GM18505 (cell line): ENCODE measurements at regions not wholly inside any gene's neighbourhood (a gene's known extent, or its start where the extent isn't known, plus 50 kb on each side); places are given as distances from the start of the nearest gene placed in this dataset.

ENCODE experiments used
- ATAC-seq: cut with Tn5 transposase; IDR thresholded peaks from one replicate; pipeline ENCODE4 v1.9.1; 2021; ENCODE audit not compliant: unreplicated experiment
- POLR2A ChIP-seq: IDR thresholded peaks from 4 replicates; pipeline ENCODE4 v1.6.1; 2011; ENCODE audit warnings: borderline replicate concordance; ENCODE audit not compliant: insufficient read depth, insufficient read length; ENCODE audit errors: extremely low read depth

DNA sequence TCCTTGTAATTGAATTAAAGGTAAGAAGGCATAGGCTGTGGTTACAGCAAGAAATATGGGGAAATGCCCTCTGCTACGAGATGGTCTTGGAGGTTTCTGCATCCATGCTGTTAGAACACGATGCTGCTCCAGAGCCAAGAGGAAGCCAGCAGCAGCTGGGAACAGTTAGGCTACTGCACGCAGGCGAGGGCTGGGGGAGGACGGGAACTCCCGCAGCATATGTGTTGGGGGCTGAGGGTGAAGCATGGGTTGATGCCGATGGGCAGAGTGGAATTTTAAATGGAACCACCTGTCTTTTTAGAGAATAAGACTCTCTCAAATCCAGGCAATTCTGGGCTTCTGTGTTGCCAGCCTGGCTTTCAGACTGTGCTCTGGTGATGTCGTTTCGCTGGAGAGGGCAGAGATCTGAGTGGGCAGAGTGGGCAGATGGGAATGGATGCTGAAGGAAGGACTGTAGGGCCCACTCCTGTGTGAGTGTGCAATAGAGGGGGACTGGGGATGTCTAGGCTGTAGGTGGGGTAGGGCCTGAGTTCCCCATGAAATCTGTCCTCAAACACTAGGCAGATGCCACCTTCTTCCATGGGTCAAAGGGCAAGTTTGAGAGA is 417.0 kb upstream of the TPM1 start:
- TF ChIP-seq POLR2A, result no peak
- no peak for ATAC-seq

DNA sequence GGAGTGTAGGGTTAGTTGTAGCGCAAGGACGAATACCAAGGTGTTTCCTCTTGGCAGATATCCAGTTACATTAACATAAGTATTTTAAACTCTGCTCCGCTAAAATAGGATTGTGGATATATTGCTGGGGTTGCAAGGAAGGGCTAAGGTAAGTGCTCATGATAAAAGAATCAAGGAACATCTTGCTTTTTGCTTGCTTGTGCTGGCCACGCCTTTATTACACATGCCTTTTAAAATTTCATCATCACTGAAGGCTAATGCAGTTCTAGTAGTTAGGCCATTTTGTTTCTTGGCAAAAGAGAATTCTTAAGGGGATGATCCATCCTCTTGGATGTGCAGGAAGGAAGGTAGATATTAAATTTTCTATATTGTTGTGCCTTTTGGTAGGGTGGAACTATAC is 415.6 kb upstream of the TPM1 start:
- no peak for ATAC-seq
- no peak for TF ChIP-seq POLR2A

DNA sequence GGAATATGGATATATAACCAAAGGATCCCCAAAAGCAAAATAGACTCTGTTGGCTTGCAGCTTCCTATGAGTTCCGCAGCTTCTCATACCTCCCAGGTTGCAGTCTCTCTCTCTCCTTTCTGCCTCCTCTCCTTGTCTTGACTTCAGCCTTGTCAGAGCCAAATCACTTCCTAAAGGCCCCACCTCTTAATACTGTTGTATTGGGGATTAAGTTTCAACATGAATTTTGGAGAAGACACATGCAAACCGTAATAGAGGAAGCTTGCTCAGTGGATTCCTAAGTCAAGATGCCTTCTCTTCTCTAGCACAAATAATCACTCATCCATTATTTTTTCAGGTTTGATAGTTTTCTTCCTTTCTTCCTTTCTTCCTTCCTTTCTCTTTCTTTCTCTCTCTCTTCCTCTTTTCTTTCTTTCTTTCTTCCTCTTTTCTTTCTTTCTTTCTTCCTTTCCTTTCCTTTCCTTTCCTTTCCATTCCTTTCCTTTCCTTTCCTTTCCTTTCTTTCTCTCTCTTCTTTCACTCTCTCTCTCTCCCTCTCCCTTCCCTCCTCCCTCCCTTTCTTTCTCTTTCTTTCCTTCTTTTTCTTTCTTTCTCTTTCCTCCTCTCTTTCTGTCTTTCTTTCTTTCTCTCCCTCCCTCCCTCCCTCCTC is 411.3 kb upstream of the TPM1 start:
- no peak for TF ChIP-seq POLR2A
- ATAC-seq, result no peak

DNA sequence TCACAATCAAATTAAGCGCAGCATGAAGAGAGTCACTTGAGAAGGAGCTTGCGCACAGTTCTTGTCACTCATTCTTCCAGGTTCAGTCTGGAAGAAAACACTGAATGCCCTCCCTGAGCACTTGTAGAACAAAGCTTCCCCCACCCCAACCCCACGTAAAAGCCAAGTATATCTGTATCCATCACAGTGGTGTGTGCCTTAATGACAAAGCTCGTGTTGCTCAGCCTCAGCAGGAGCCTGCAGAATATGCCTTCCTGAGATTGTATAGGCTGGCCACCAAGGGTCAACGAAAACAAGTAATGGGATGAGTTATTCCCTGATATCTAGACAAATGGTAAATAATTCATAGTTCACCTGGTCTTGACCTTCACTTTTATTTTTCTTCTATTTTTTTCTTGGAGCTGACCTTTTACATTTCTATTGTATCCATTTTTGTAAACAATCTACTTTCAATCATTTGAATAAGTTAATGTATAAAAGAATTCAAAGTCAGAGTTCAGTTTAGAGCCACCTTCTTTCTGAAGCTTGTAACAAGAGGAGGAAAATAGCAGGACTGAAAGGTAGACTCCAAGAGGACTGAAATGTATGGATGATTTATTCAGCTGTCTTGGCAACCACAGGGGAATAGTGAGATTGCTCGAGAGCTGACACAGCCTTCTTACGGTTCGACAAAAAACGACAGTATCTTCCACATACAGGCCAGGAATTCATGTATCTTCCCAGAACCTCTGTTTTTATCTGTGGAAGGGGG is 405.5 kb upstream of the TPM1 start:
- TF ChIP-seq POLR2A, result no peak
- ATAC-seq, result no peak

DNA sequence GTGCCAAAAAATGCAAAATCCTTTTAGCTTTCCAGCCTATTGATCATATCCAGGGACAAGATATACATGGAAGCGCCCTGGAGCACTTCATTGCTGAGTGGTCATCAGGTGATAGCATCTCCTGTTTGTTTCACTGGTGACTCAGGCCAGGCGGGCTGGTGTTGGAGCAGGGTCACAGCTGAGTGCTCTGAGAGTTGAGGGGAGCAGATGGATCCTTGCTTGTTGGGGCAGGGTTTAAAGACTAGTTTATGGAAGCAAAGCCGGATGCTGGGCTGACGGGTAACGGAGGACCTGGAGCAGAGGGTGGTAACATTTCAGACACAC is 405.0 kb upstream of the TPM1 start:
- ATAC-seq, result no peak
- no peak for TF ChIP-seq POLR2A

DNA sequence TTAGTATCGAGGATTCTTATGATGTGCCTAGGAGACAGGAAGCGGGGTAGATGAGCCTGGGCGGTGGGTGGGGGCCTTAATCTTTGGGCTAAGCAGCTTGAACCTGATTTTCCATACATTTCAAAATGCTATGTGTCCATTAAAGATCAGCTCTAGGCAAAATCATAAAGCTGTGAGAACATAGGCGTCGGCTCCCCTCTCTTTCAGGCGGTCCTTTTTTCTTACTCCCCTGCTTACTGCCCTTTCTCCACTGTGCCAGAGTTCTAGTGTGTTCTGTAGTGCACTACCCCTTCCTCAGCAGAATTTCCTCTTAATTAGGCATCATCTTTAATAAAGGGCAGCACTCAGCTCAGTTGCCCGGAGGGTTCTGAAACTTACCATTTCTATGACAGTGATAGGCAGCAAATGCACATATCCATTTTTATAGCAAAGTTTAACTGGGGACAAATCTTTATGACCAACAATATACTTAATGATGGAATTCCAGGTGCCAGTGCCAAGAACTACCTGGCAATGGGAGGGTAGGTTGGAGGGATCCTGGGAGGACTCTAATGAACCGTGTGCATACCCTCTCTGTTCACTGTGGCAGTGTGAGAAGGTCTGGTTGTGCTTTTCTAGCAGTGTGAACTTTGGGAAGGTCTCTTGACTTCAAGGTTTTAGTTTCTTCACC is 404.5 kb upstream of the TPM1 start:
- no peak for ATAC-seq
- no peak for TF ChIP-seq POLR2A

DNA sequence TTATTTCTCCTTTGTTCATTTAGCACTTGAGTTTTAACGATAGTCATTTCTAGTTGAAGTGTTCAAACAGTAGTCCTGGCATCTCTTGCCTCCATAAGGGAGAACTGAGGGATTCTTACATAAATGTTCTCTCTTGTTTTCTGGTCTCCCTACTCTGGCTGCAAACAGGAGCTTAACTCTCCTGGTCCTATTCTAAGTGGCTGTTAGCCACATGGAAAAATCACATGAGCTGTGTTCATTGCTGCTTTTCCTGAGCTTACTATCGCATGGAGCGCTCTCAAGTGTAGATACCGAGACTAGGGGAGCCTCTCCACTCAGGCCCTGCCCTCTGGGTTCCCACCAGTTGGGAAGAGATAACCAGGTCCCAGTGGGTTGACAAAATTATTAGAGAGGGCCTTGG is 403.1 kb upstream of the TPM1 start:
- no peak for ATAC-seq
- TF ChIP-seq POLR2A, result no peak

DNA sequence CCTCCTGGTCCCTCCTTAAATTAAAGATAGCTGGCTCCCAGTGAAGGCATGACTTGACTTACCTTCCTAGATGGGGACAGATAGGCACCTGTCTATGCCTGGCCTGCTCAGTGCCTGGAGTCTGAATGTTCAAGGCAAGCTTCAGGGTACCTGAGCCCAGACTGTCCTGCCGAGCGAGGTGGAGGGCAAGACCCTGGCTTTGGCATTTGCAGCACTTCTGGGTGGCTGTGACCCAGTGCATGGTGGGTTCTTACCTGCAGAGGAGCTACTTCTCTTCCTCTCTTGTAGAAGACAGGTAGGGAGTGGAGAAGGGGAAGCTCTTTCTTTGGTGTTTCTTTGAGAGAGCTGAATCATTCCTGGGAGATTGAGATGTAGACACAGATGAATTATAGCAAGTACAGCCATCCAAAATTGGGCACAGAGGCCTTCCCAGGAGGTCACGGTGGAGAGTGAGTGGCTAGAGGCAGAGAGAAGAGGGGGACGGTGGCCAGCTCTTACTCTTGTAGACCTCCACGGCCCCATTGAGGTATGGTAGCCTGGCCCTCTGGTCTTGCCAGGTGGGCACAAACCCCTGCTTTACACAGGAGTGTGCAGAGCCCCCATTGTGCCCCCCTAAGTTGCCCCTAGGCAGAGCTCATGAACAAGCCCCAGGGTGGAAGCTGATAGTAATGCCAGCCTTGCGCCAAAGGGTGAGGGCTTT is 402.5 kb upstream of the TPM1 start:
- no peak for TF ChIP-seq POLR2A

DNA sequence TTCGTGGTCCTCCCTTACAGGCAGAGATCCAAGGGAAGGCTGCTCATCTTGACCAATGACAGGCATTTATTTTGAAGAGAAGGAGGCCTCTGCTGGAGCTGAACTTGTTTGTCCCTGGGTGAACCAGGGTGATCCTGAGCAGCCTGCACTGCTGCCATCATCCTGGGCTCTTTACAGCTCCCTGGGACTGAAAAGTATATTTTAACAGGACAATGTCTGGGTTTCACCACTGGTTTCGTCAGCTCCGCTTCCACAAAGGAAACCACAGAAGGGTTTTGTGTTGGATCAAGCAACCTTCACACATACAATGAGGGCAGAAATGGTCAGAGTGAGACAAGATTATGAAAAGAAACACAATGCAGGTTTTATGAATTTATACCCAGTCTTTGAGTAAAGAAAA is 400.7 kb upstream of the TPM1 start:
- ATAC-seq, result no peak
- no peak for TF ChIP-seq POLR2A

More for the DNA sequence above, 402.5 kb upstream of the TPM1 start:
- no peak for ATAC-seq

DNA sequence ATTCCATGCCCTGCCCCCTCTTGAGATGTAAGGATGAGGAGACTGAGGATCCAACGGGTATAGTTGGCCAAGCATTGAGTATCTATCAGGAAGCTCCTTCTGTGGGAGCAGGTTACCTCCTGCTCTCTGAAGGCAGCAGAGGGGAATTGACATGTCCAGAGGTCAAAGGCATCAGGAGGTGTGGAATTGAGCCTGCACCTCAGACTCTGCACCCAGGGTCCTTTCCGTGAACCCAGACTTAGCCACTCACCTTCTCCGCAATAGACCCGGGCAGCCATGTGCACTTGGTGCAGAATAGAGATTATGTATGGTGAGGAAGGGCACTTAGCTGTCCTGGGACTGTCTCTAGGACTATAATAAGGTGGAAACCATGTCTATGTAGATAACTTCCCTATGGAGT is 399.0 kb upstream of the TPM1 start:
- no peak for ATAC-seq

DNA sequence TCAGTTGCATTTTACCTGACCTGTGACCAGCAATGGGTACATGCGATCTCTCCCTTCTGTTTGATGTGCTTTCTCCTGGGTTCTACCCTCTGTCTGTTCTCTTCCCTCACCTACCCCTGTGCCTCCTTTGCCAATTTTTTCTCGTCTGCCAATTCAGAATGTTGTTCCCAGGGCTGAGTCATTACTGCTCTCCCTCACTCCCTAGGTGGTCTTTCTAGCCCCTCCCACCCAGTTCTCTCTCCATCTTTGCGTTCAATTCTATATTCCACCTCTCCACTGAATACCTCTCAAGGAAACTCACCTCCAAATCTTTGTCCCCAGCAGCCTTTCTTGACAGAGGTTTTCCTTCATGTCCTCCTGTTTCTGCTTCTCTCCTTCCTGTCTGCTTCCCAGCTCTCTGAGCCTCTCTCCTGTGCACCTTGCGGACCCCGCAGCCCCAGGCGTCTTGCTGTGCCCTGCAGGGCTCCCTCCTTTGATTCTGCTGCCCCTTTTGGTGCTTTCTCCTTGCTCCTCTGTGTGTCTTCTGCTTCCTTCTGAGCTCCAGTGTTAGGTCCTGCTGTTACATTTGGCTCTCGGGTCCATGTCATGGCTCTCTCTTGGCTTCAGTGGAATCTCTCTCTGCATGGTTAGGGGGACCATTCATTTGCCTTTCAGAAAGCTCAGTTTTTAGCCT is 398.2 kb upstream of the TPM1 start:
- no peak for ATAC-seq
- TF ChIP-seq POLR2A, result no peak

More for the DNA sequence above, 399.0 kb upstream of the TPM1 start:
- TF ChIP-seq POLR2A, result no peak

DNA sequence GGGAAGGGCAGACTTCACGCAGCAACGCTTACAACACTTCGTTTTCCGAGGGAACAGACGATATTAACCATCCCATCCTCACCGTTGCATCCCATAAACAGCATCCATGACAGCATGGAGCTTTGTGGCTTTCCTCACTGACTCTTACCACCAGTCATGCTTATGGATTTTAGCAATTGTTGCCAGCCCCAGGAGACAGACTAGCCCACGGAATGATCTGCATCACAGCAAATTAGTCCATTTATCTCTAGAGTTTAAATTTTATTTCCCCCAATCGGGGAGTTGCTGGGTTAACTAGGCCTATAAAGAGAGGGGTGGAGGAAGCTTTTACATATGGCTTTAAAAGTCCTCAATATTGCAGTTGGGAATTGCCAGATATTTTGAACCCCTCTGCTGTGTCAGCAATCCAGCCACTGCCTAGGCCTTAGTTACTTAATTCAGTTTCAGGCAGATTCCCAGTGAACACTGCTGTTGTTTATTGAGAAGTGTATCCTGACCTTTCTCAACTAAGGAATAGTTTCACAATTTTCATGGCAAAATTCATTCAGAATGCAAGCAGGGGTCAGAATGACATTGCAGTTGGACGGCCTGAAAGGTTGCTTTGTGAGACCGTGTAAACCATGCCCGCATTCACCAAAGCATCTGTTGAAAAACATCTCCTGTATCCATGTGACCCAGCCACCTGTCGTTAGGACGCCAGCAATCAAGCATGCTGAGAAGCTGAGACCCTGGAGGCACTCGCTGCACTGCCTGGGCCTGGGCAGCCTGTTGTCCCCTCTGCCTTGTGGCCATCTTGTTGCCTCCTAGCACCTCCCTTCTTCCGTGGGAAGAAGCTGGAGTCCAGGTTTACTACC is 397.4 kb upstream of the TPM1 start:
- TF ChIP-seq POLR2A, result no peak
- ATAC-seq, result no peak
